ENCODE measurements at regions not wholly inside any gene's neighbourhood (a gene's known extent, or its start where the extent isn't known, plus 50 kb on each side); places are given as distances from the start of the nearest gene placed in this dataset.

DNA sequence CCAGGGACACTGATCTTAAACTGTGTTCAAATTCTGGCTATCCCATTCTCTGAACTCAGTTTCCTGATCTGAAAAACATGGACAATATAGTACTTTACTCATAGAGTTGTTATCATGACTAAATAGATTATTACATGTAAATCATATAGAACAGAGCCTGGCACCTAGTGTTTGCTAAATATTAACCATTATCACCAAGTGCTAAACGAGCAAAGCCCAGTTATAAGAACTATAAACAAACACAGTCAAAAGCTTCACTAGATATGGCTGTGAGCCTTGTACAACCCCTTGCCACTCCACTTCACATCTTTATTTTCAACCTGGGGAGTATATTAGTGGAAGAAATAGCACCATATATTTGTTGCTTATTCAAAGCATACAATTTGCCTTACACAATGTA is 338.9 kb upstream of the CADM1 start:
- TF ChIP-seq, protein P1, sequence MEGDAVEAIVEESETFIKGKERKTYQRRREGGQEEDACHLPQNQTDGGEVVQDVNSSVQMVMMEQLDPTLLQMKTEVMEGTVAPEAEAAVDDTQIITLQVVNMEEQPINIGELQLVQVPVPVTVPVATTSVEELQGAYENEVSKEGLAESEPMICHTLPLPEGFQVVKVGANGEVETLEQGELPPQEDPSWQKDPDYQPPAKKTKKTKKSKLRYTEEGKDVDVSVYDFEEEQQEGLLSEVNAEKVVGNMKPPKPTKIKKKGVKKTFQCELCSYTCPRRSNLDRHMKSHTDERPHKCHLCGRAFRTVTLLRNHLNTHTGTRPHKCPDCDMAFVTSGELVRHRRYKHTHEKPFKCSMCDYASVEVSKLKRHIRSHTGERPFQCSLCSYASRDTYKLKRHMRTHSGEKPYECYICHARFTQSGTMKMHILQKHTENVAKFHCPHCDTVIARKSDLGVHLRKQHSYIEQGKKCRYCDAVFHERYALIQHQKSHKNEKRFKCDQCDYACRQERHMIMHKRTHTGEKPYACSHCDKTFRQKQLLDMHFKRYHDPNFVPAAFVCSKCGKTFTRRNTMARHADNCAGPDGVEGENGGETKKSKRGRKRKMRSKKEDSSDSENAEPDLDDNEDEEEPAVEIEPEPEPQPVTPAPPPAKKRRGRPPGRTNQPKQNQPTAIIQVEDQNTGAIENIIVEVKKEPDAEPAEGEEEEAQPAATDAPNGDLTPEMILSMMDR (IDR thresholded peaks at IDR 0.05), result no peak
- TF ChIP-seq POLR2A (IDR thresholded peaks at IDR 0.05), result no peak
